ENCODE measurements at regions not wholly inside any gene's neighbourhood (a gene's known extent, or its start where the extent isn't known, plus 50 kb on each side); places are given as distances from the start of the nearest gene placed in this dataset.
"Not testable (repeated sequence)": the region's sequence is repeated elsewhere in the genome, so short reads cannot be mapped to it uniquely, and the experiment has no call there.

GRCh38 chr1:119214961-119215360 lies 74.5 kb upstream of the WARS2 start:
- not testable (repeated sequence) for H3K27me3 Mint-ChIP-seq; H3K4me3 ChIP-seq (ENCODE audit: low read depth, low read length)

GRCh38 chr1:119217309-119217828 lies 76.9 kb upstream of the WARS2 start:
- H3K36me3 Mint-ChIP-seq, result peaks cover 31% of the 10 kb centered on the region
- Histone ChIP-seq H3K4me3 (ENCODE audit: low read depth, low read length) (no peak overlapping the region), H3K36me3 (ENCODE audit: control insufficient read depth, insufficient read depth, low read length) (no peaks in the 10 kb centered on the region), H3K4me1 (ENCODE audit: control insufficient read depth, insufficient read depth, low read length, poor library complexity, severe bottlenecking) (no peaks in the 10 kb centered on the region), H3K9me3 (ENCODE audit: control insufficient read depth in 2 of 2, low read length in 2 of 2) (no peaks in the 10 kb centered on the region), H3K27me3 (ENCODE audit: control insufficient read depth, insufficient read depth, low read length) (no peaks in the 10 kb centered on the region), H3K27ac (ENCODE audit: insufficient read depth, low read length, poor library complexity, severe bottlenecking) (no peak overlapping the region)
- H3K27me3 Mint-ChIP-seq, result no peaks in the 10 kb centered on the region
- ATAC-seq (ENCODE audit: low read depth in 2 of 2) (no peak), DNase-seq (no peak)
- no peak overlapping the region for H3K4me3 Mint-ChIP-seq
- no peak overlapping the region for H3K27ac Mint-ChIP-seq
- H3K9me3 Mint-ChIP-seq, result peaks cover 0 to 4% (median 2%) of the 10 kb centered on the region in 7 donors
- H3K4me1 Mint-ChIP-seq, result peaks cover 0 to 3% (median under 1%) of the 10 kb centered on the region in 4 donors

More at GRCh38 chr1:119214961-119215360, 74.5 kb upstream of the WARS2 start:
- not testable (repeated sequence) for H3K36me3 ChIP-seq (ENCODE audit: control insufficient read depth, insufficient read depth, low read length); DNase-seq; H3K27ac Mint-ChIP-seq; H3K27ac ChIP-seq (ENCODE audit: insufficient read depth, low read length, poor library complexity, severe bottlenecking); H3K4me3 Mint-ChIP-seq; H3K9me3 Mint-ChIP-seq; H3K4me1 Mint-ChIP-seq; H3K27me3 ChIP-seq (ENCODE audit: control insufficient read depth, insufficient read depth, low read length); ATAC-seq (ENCODE audit: low read depth in 2 of 2); H3K9me3 ChIP-seq (ENCODE audit: control insufficient read depth in 2 of 2, low read length in 2 of 2); H3K4me1 ChIP-seq (ENCODE audit: control insufficient read depth, insufficient read depth, low read length, poor library complexity, severe bottlenecking)
- peaks cover 32% of the 10 kb centered on the region for H3K36me3 Mint-ChIP-seq

GRCh38 chr1:119219711-119220110 lies 79.3 kb upstream of the WARS2 start:
- H3K27me3 Mint-ChIP-seq, result no peaks in the 10 kb centered on the region
- H3K36me3 Mint-ChIP-seq, result peaks cover 31% of the 10 kb centered on the region
- no peaks in the 10 kb centered on the region for H3K9me3 ChIP-seq (ENCODE audit: control insufficient read depth in 2 of 2, low read length in 2 of 2)
- no peak overlapping the region for H3K27ac ChIP-seq (ENCODE audit: insufficient read depth, low read length, poor library complexity, severe bottlenecking)
- H3K27me3 ChIP-seq (ENCODE audit: control insufficient read depth, insufficient read depth, low read length), result no peaks in the 10 kb centered on the region
- H3K4me1 Mint-ChIP-seq, result peaks cover 0 to 3% (median under 1%) of the 10 kb centered on the region in 4 donors
- no peak overlapping the region for H3K4me3 ChIP-seq (ENCODE audit: low read depth, low read length)
- H3K27ac Mint-ChIP-seq, result no peak overlapping the region
- H3K4me3 Mint-ChIP-seq, result no peak overlapping the region
- H3K36me3 ChIP-seq (ENCODE audit: control insufficient read depth, insufficient read depth, low read length), result no peaks in the 10 kb centered on the region
- no peak for DNase-seq
- no peaks in the 10 kb centered on the region for H3K4me1 ChIP-seq (ENCODE audit: control insufficient read depth, insufficient read depth, low read length, poor library complexity, severe bottlenecking)
- H3K9me3 Mint-ChIP-seq, result peaks cover 0 to 2% (median 0%) of the 10 kb centered on the region in 7 donors
- ATAC-seq (ENCODE audit: low read depth in 2 of 2), result no peak

- H3K27ac ChIP-seq (ENCODE audit: insufficient read depth, low read length, poor library complexity, severe bottlenecking), result no peak overlapping the region
- no peak overlapping the region for H3K4me3 Mint-ChIP-seq
- no peak overlapping the region for H3K27ac Mint-ChIP-seq
- ATAC-seq (ENCODE audit: low read depth in 2 of 2) (no peak), DNase-seq (no peak)
- no peaks in the 10 kb centered on the region for H3K4me1 ChIP-seq (ENCODE audit: control insufficient read depth, insufficient read depth, low read length, poor library complexity, severe bottlenecking)
- H3K27me3 Mint-ChIP-seq, result no peaks in the 10 kb centered on the region
- peaks cover 0 to 2% (median 0%) of the 10 kb centered on the region in 7 donors for H3K9me3 Mint-ChIP-seq
- no peaks in the 10 kb centered on the region for H3K36me3 ChIP-seq (ENCODE audit: control insufficient read depth, insufficient read depth, low read length)
- no peak overlapping the region for H3K4me3 ChIP-seq (ENCODE audit: low read depth, low read length)
- peaks cover 31% of the 10 kb centered on the region for H3K36me3 Mint-ChIP-seq
- H3K9me3 ChIP-seq (ENCODE audit: control insufficient read depth in 2 of 2, low read length in 2 of 2), result no peaks in the 10 kb centered on the region
- no peaks in the 10 kb centered on the region for H3K27me3 ChIP-seq (ENCODE audit: control insufficient read depth, insufficient read depth, low read length)
- H3K4me1 Mint-ChIP-seq, result peaks cover 0 to 3% (median under 1%) of the 10 kb centered on the region in 4 donors
These were observed 80.5 kb upstream of the WARS2 start for GRCh38 chr1:119220991-119221390.

- DNase-seq, result no peak
- H3K9me3 Mint-ChIP-seq, result peaks cover 0 to 2% (median 0%) of the 10 kb centered on the region in 7 donors
These were observed 81.8 kb upstream of the WARS2 start for GRCh38 chr1:119222271-119222670.

GRCh38 chr1:119225265-119225664 lies 84.8 kb upstream of the WARS2 start:
- Mint-ChIP-seq H3K27ac (no peak overlapping the region), H3K4me3 (no peak overlapping the region), H3K9me3 (peaks cover 0 to 1% (median 0%) of the 10 kb centered on the region in 7 donors), H3K4me1 (peaks cover 0 to 4% (median under 1%) of the 10 kb centered on the region in 4 donors), H3K36me3 (peaks cover 16% of the 10 kb centered on the region), H3K27me3 (no peaks in the 10 kb centered on the region)
- no peaks in the 10 kb centered on the region for H3K9me3 ChIP-seq (ENCODE audit: control insufficient read depth in 2 of 2, low read length in 2 of 2)
- H3K4me3 ChIP-seq (ENCODE audit: low read depth, low read length), result no peak overlapping the region
- H3K4me1 ChIP-seq (ENCODE audit: control insufficient read depth, insufficient read depth, low read length, poor library complexity, severe bottlenecking), result no peaks in the 10 kb centered on the region
- ATAC-seq (ENCODE audit: low read depth in 2 of 2) (no peak), DNase-seq (no peak)
- no peaks in the 10 kb centered on the region for H3K36me3 ChIP-seq (ENCODE audit: control insufficient read depth, insufficient read depth, low read length)
- H3K27me3 ChIP-seq (ENCODE audit: control insufficient read depth, insufficient read depth, low read length), result no peaks in the 10 kb centered on the region
- no peak overlapping the region for H3K27ac ChIP-seq (ENCODE audit: insufficient read depth, low read length, poor library complexity, severe bottlenecking)

More at GRCh38 chr1:119222271-119222670, 81.8 kb upstream of the WARS2 start:
- Histone ChIP-seq H3K36me3 (ENCODE audit: control insufficient read depth, insufficient read depth, low read length) (no peaks in the 10 kb centered on the region), H3K27me3 (ENCODE audit: control insufficient read depth, insufficient read depth, low read length) (no peaks in the 10 kb centered on the region), H3K27ac (ENCODE audit: insufficient read depth, low read length, poor library complexity, severe bottlenecking) (no peak overlapping the region), H3K4me3 (ENCODE audit: low read depth, low read length) (no peak overlapping the region), H3K9me3 (ENCODE audit: control insufficient read depth in 2 of 2, low read length in 2 of 2) (no peaks in the 10 kb centered on the region), H3K4me1 (ENCODE audit: control insufficient read depth, insufficient read depth, low read length, poor library complexity, severe bottlenecking) (no peaks in the 10 kb centered on the region)
- H3K4me1 Mint-ChIP-seq, result peaks cover 0 to 2% (median 0%) of the 10 kb centered on the region in 4 donors
- H3K27me3 Mint-ChIP-seq, result no peaks in the 10 kb centered on the region
- no peak for ATAC-seq (ENCODE audit: low read depth in 2 of 2)
- no peak overlapping the region for H3K27ac Mint-ChIP-seq
- peaks cover 28% of the 10 kb centered on the region for H3K36me3 Mint-ChIP-seq
- H3K4me3 Mint-ChIP-seq, result no peak overlapping the region

GRCh38 chr1:119225831-119226230 lies 85.4 kb upstream of the WARS2 start:
- H3K4me3 ChIP-seq (ENCODE audit: low read depth, low read length), result no peak overlapping the region
- DNase-seq (no peak), ATAC-seq (ENCODE audit: low read depth in 2 of 2) (no peak)
- H3K36me3 Mint-ChIP-seq, result peaks cover 16% of the 10 kb centered on the region
- H3K4me1 ChIP-seq (ENCODE audit: control insufficient read depth, insufficient read depth, low read length, poor library complexity, severe bottlenecking), result no peaks in the 10 kb centered on the region
- no peaks in the 10 kb centered on the region for H3K27me3 ChIP-seq (ENCODE audit: control insufficient read depth, insufficient read depth, low read length)
- no peak overlapping the region for H3K27ac Mint-ChIP-seq
- peaks cover 0 to 1% (median 0%) of the 10 kb centered on the region in 7 donors for H3K9me3 Mint-ChIP-seq
- peaks cover 0 to 4% (median under 1%) of the 10 kb centered on the region in 4 donors for H3K4me1 Mint-ChIP-seq
- no peak overlapping the region for H3K27ac ChIP-seq (ENCODE audit: insufficient read depth, low read length, poor library complexity, severe bottlenecking)
- H3K4me3 Mint-ChIP-seq, result no peak overlapping the region
- no peaks in the 10 kb centered on the region for H3K9me3 ChIP-seq (ENCODE audit: control insufficient read depth in 2 of 2, low read length in 2 of 2)
- H3K27me3 Mint-ChIP-seq, result no peaks in the 10 kb centered on the region
- H3K36me3 ChIP-seq (ENCODE audit: control insufficient read depth, insufficient read depth, low read length), result no peaks in the 10 kb centered on the region

- peaks cover 0 to 1% (median 0%) of the 10 kb centered on the region in 7 donors for H3K9me3 Mint-ChIP-seq
These were observed 85.9 kb upstream of the WARS2 start for GRCh38 chr1:119226321-119226720.

More at GRCh38 chr1:119226321-119226720, 85.9 kb upstream of the WARS2 start:
- no peak overlapping the region for H3K27ac ChIP-seq (ENCODE audit: insufficient read depth, low read length, poor library complexity, severe bottlenecking)
- no peaks in the 10 kb centered on the region for H3K4me1 ChIP-seq (ENCODE audit: control insufficient read depth, insufficient read depth, low read length, poor library complexity, severe bottlenecking)
- no peaks in the 10 kb centered on the region for H3K36me3 ChIP-seq (ENCODE audit: control insufficient read depth, insufficient read depth, low read length)
- DNase-seq, result no peak
- no peak for ATAC-seq (ENCODE audit: low read depth in 2 of 2)
- H3K27me3 ChIP-seq (ENCODE audit: control insufficient read depth, insufficient read depth, low read length), result no peaks in the 10 kb centered on the region
- H3K27me3 Mint-ChIP-seq, result no peaks in the 10 kb centered on the region
- no peak overlapping the region for H3K27ac Mint-ChIP-seq
- H3K4me3 Mint-ChIP-seq, result no peak overlapping the region
- peaks cover 15% of the 10 kb centered on the region for H3K36me3 Mint-ChIP-seq
- H3K4me3 ChIP-seq (ENCODE audit: low read depth, low read length), result no peak overlapping the region
- peaks cover 0 to 4% (median under 1%) of the 10 kb centered on the region in 4 donors for H3K4me1 Mint-ChIP-seq
- no peaks in the 10 kb centered on the region for H3K9me3 ChIP-seq (ENCODE audit: control insufficient read depth in 2 of 2, low read length in 2 of 2)

All from CD4-positive, CD25-positive, alpha-beta regulatory T cell (primary cell).